Neural cell (in vitro differentiated cells): ENCODE measurements at regions not wholly inside any gene's neighbourhood (a gene's known extent, or its start where the extent isn't known, plus 50 kb on each side); places are given as distances from the start of the nearest gene placed in this dataset.
"Not testable (repeated sequence)": the region's sequence is repeated elsewhere in the genome, so short reads cannot be mapped to it uniquely, and the experiment has no call there.

ENCODE experiments used
- H2AFZ ChIP-seq: fragments of 200-600, 300-800 bp; sonication (generic), shearing (Covaris generic); 2 replicates; pipeline ENCODE4 v1.6.0; 2014; ENCODE audit warnings: low read depth, mild to moderate bottlenecking, antibody characterized with exemption, low read length, moderate library complexity
- H3F3A ChIP-seq: fragments of 200-600 bp; shearing (Covaris generic); 2 replicates; pipeline ENCODE4 v1.6.1; 2016; ENCODE audit warnings: mild to moderate bottlenecking, moderate library complexity, mixed read lengths, antibody characterized with exemption, low read length; ENCODE audit not compliant: insufficient read depth, poor library complexity, severe bottlenecking
- H3K27ac ChIP-seq: fragments of 200-600, 300-800 bp; sonication (generic), shearing (Covaris generic); 2 replicates; pipeline ENCODE4 v1.5.1; 2014; ENCODE audit warnings: mild to moderate bottlenecking, low read length, moderate library complexity
- H3K27me3 ChIP-seq: fragments of 300-800, 200-600 bp; sonication (generic), shearing (Covaris generic); 2 replicates; pipeline ENCODE4 v1.6.0; 2014; ENCODE audit warnings: mild to moderate bottlenecking, low read depth, low read length, moderate library complexity; ENCODE audit not compliant: insufficient read depth
- H3K36me3 ChIP-seq: fragments of 300-800, 200-600 bp; sonication (generic), shearing (Covaris generic); 2 replicates; pipeline ENCODE4 v1.5.1; 2014; ENCODE audit warnings: mild to moderate bottlenecking, antibody characterized with exemption, low read length, moderate library complexity; ENCODE audit not compliant: insufficient read depth
- H3K4me2 ChIP-seq: fragments of 300-800, 200-600 bp; sonication (generic), shearing (Covaris generic); 2 replicates; pipeline ENCODE4 v1.6.0; 2014; ENCODE audit warnings: mild to moderate bottlenecking, low read length
- H3K4me3 ChIP-seq: fragments of 300-800, 200-600 bp; sonication (generic), shearing (Covaris generic); 2 replicates; pipeline ENCODE4 v1.5.1; 2014; ENCODE audit warnings: mild to moderate bottlenecking, low read length, moderate library complexity
- H3K79me2 ChIP-seq: fragments of 200-600 bp; shearing (Covaris generic); replicated peaks from 2 replicates; pipeline ENCODE4 v1.6.0; 2014; ENCODE audit warnings: mild to moderate bottlenecking, low read length, moderate library complexity; ENCODE audit not compliant: insufficient read depth
- H3K9ac ChIP-seq: fragments of 300-800, 200-600 bp; sonication (generic), shearing (Covaris generic); 2 replicates; pipeline ENCODE4 v1.6.1; 2016; ENCODE audit warnings: mild to moderate bottlenecking, low read length, mixed read lengths
- H3K9me2 ChIP-seq: fragments of 200-600 bp; shearing (Covaris generic); 2 replicates; pipeline ENCODE4 v1.6.1; 2016; ENCODE audit warnings: mild to moderate bottlenecking, low read length, mixed read lengths; ENCODE audit not compliant: insufficient read depth
- H3K9me3 ChIP-seq: fragments of 200-600, 300-800 bp; sonication (generic), shearing (Covaris generic); 2 replicates; pipeline ENCODE4 v1.6.1; 2016; ENCODE audit warnings: mild to moderate bottlenecking, mixed run types, low read length, moderate library complexity, mixed read lengths
- H4K20me1 ChIP-seq: fragments of 200-600 bp; shearing (Covaris generic); 2 replicates; pipeline ENCODE4 v1.6.1; 2016; ENCODE audit warnings: mild to moderate bottlenecking, mixed run types; ENCODE audit not compliant: insufficient read depth
- CTCF ChIP-seq: fragments of 450-650 bp; IDR thresholded peaks from 2 replicates; pipeline ENCODE4 v1.5.1; 2014; ENCODE audit warnings: antibody characterized with exemption, mild to moderate bottlenecking, moderate library complexity; ENCODE audit not compliant: poor library complexity, severe bottlenecking
- EP300 ChIP-seq: fragments of 450-650 bp; conservative IDR thresholded peaks from 2 replicates; pipeline ENCODE4 v1.6.1; 2014; ENCODE audit warnings: antibody characterized with exemption, mild to moderate bottlenecking, moderate library complexity; ENCODE audit not compliant: poor library complexity, severe bottlenecking
- EZH2 ChIP-seq: fragments of 200-600, 300-800 bp; shearing (Covaris generic), sonication (generic); IDR thresholded peaks from 2 replicates; pipeline ENCODE4 v1.6.1; 2014; ENCODE audit warnings: antibody characterized with exemption, low read length, borderline replicate concordance, mild to moderate bottlenecking; ENCODE audit not compliant: insufficient read depth, poor library complexity, severe bottlenecking
- MXI1 ChIP-seq: fragments of 450-650 bp; conservative IDR thresholded peaks from 2 replicates; pipeline ENCODE4 v1.6.1; 2014; ENCODE audit warnings: antibody characterized with exemption, mild to moderate bottlenecking; ENCODE audit not compliant: poor library complexity, severe bottlenecking
- POLR2AphosphoS5 ChIP-seq: IDR thresholded peaks from 2 replicates; pipeline ENCODE4 v1.6.1; 2012
- RAD21 ChIP-seq: fragments of 450-650 bp; conservative IDR thresholded peaks from 2 replicates; pipeline ENCODE4 v1.6.1; 2014; ENCODE audit warnings: antibody characterized with exemption, mild to moderate bottlenecking, moderate library complexity
- REST ChIP-seq: IDR thresholded peaks from 2 replicates; pipeline ENCODE4 v1.6.1; 2012; ENCODE audit warnings: borderline replicate concordance
- SMC3 ChIP-seq: fragments of 450-650 bp; conservative IDR thresholded peaks from 2 replicates; pipeline ENCODE4 v1.6.1; 2014; ENCODE audit warnings: antibody characterized with exemption, mild to moderate bottlenecking, moderate library complexity; ENCODE audit not compliant: poor library complexity
- TAF1 ChIP-seq: IDR thresholded peaks from 2 replicates; pipeline ENCODE4 v1.6.1; 2012; ENCODE audit warnings: low read depth

- H3F3A ChIP-seq: no peaks in the 10 kb centered on the region
- H4K20me1 ChIP-seq: no peaks in the 10 kb centered on the region
- H3K36me3 ChIP-seq: no peaks in the 10 kb centered on the region
- H3K4me3 ChIP-seq: no peak overlapping the region
- no peaks in the 10 kb centered on the region for H3K79me2 ChIP-seq
- no peak overlapping the region for H3K4me2 ChIP-seq
- H3K27me3 ChIP-seq: no peaks in the 10 kb centered on the region
- no peaks in the 10 kb centered on the region for H3K9me3 ChIP-seq
- no peaks in the 10 kb centered on the region for H3K9me2 ChIP-seq
- TF ChIP-seq POLR2AphosphoS5 (no peak), TAF1 (no peak), EP300 (no peak), SMC3 (no peak), RAD21 (no peak), MXI1 (no peak), CTCF (no peak), EZH2 (no peak), REST (no peak)
- no peak overlapping the region for H3K9ac ChIP-seq
- H3K27ac ChIP-seq: no peak overlapping the region
- no peak overlapping the region for H2AFZ ChIP-seq
Observed at GRCh38 chr21:27033471-27033870, 66.6 kb upstream of the ADAMTS5 start.

GRCh38 chr21:27026501-27026900 lies 59.6 kb upstream of the ADAMTS5 start:
- Histone ChIP-seq H2AFZ (no peak overlapping the region), H3K4me2 (no peak overlapping the region), H3K9me3 (no peaks in the 10 kb centered on the region), H3K9ac (no peak overlapping the region), H3K79me2 (no peaks in the 10 kb centered on the region), H4K20me1 (no peaks in the 10 kb centered on the region), H3K36me3 (no peaks in the 10 kb centered on the region), H3K27ac (no peak overlapping the region), H3K4me3 (no peak overlapping the region), H3K27me3 (no peaks in the 10 kb centered on the region), H3F3A (no peaks in the 10 kb centered on the region), H3K9me2 (no peaks in the 10 kb centered on the region)
- no peak for TF ChIP-seq EP300
- TF ChIP-seq CTCF: no peak
- TF ChIP-seq REST: no peak
- TF ChIP-seq MXI1: no peak
- no peak for TF ChIP-seq TAF1
- no peak for TF ChIP-seq POLR2AphosphoS5
- no peak for TF ChIP-seq SMC3
- TF ChIP-seq RAD21: no peak
- TF ChIP-seq EZH2: no peak

GRCh38 chr21:27025708-27026107 lies 58.8 kb upstream of the ADAMTS5 start:
- H3K4me2 ChIP-seq, H2AFZ ChIP-seq, H3K9me3 ChIP-seq, H3K4me3 ChIP-seq, H4K20me1 ChIP-seq, H3K27ac ChIP-seq, H3F3A ChIP-seq, H3K9me2 ChIP-seq, H3K36me3 ChIP-seq, H3K9ac ChIP-seq, H3K27me3 ChIP-seq, H3K79me2 ChIP-seq: not testable (repeated sequence)
